GM12891 (cell line): ENCODE measurements at regions not wholly inside any gene's neighbourhood (a gene's known extent, or its start where the extent isn't known, plus 50 kb on each side); places are given as distances from the start of the nearest gene placed in this dataset.

Source experiments
- DNase-seq: peaks from one replicate; pipeline ENCODE4 v3.0.0; 2011; ENCODE audit warnings: low spot score; ENCODE audit not compliant: insufficient read length
- FAIRE-seq: peaks from 2 replicates; lab custom pipeline; 2011; peaks lifted over from hg19 to GRCh38; lab: Jason Lieb, UNC
- PAX5 ChIP-seq: IDR thresholded peaks from 2 replicates; pipeline ENCODE4 v1.6.1; 2011; ENCODE audit warnings: low read length, moderate library complexity, mild to moderate bottlenecking; ENCODE audit not compliant: insufficient read depth, severe bottlenecking
- POLR2A ChIP-seq: IDR thresholded peaks from 2 replicates; pipeline ENCODE4 v1.6.1; 2011; ENCODE audit warnings: low read depth, low read length, control low read depth
- POLR2AphosphoS5 ChIP-seq: IDR thresholded peaks from 2 replicates; pipeline ENCODE4 v1.6.1; 2011; ENCODE audit warnings: low read depth, low read length, control low read depth
- POU2F2 ChIP-seq: IDR thresholded peaks from 2 replicates; pipeline ENCODE4 v1.6.1; 2011; ENCODE audit warnings: low read depth, mild to moderate bottlenecking, control low read depth, low read length, moderate library complexity
- SPI1 ChIP-seq: IDR thresholded peaks from 2 replicates; pipeline ENCODE4 v1.6.1; 2011; ENCODE audit warnings: low read depth, low read length, control low read depth
- TAF1 ChIP-seq: IDR thresholded peaks from 2 replicates; pipeline ENCODE4 v1.6.1; 2011; ENCODE audit warnings: low read depth, low read length, control low read depth

DNA sequence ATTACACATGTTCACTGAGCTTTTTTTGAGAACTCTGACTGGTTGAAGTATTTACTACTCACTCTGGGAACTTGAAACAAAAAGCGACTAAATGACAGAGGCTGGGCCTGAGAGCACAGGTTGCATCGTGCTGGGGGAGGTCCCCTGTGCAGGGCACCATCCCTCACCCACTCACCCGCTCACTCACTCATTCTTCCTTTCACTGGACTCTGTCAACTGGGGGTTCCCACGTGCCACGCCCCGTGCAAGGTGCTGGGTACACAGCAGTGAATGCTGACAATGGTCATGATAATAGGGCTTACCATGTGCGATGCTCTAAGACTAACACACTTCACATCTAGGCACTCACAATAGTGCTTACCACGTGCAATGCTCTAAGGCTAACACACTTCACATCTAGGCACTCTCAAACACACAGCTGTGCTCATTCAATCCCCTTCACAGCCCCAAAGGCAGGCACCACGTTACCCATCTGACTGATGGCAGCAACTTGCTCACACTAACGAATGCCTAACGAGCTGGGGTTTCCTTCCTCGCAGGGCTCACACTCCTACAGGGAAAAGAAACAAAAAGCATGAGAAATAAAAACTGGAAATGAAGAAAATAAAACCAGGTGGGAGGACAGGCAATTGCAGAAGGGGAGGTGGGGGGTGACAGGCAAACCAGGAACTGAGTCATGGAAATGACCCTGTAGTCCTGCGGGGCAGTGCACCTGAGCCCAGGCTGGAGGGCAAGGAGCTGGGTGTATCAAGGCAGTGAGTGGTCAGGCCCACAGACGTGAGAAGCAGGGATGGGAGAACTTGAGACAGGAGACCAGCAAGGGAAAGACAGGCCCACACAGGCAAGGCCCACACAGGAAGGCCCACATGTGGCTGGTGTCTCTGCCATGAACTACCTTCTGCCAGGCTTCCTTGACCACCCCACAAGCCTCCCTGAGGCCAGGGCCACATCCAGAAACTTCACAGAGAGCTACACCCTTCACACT lies 147.0 kb upstream of the FAM20C start:
- DNase-seq (no peak), FAIRE-seq (no peak)
- TF ChIP-seq TAF1 (no peak), SPI1 (no peak), POU2F2 (no peak), PAX5 (no peak), POLR2AphosphoS5 (no peak), POLR2A (no peak)

- DNase-seq (no peak), FAIRE-seq (no peak)
- TF ChIP-seq TAF1 = no peak
- TF ChIP-seq PAX5 = no peak
- TF ChIP-seq POLR2A = no peak
- TF ChIP-seq SPI1 = no peak
- TF ChIP-seq POU2F2 = no peak
- no peak for TF ChIP-seq POLR2AphosphoS5
Observed at GRCh38 chr7:46123-46829, 146.1 kb upstream of the FAM20C start.

- TF ChIP-seq TAF1 (no peak), POLR2A (no peak), POU2F2 (no peak), POLR2AphosphoS5 (no peak), PAX5 (no peak), SPI1 (no peak)
- no peak for FAIRE-seq
Observed at GRCh38 chr7:46830-47140, 145.6 kb upstream of the FAM20C start.

DNA sequence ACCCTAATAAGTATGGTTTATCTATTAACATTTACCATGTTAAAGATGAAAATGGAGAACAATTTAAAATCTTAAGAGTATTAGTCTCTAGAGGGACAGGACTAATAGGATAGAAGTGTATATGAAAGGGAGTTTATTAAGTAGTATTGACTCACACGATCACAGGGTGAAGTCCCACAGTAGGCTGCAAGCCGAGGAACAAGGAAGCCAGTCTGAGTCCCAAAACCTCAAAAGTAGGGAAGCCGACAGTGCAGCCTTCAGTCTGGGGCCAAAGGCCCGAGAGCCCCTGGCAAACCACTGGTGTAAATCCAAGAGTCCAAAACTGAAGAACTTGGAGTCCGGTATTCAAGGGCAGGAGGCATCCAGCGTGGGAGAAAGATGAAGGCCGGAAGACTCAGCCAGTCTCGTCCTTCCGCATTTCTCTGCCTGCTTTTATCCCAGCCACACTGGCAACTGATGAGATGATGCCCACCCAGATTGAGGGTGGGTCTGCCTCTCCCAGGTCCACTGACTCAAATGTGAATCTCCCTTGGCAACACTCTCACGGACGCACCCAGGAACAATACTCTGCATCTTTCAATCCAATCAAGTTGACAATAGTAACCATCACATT lies 140.8 kb upstream of the FAM20C start:
- TF ChIP-seq TAF1 (no peak), POLR2AphosphoS5 (no peak), POU2F2 (no peak), POLR2A (no peak), PAX5 (no peak), SPI1 (no peak)
- DNase-seq (no peak), FAIRE-seq (no peak)

More at GRCh38 chr7:46830-47140, 145.6 kb upstream of the FAM20C start:
- no peak for DNase-seq

DNA sequence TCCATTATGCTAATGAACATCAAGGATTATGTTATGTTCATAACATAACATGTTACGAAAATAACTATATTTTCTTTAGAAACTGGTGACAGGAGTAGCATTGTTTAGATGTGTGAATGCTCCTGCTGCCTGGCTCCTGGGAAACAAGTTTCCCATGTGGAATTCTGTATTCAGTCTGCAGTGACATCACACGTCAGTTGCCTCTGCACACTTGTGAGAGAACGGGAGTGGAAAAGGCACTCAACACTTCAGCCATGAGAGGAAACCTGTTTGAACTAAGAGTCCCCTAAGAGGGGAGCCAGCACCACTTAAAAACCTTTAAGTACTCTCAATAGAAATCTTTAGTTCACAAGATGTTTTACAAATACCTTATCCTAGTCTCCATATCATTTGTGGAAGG lies 140.3 kb upstream of the FAM20C start:
- FAIRE-seq = no peak
- DNase-seq = no peak
- no peak for TF ChIP-seq PAX5
- TF ChIP-seq POLR2AphosphoS5 = no peak
- no peak for TF ChIP-seq POU2F2
- TF ChIP-seq SPI1 = no peak

GRCh38 chr7:53531-53930 lies 138.8 kb upstream of the FAM20C start:
- FAIRE-seq = no peak

DNA sequence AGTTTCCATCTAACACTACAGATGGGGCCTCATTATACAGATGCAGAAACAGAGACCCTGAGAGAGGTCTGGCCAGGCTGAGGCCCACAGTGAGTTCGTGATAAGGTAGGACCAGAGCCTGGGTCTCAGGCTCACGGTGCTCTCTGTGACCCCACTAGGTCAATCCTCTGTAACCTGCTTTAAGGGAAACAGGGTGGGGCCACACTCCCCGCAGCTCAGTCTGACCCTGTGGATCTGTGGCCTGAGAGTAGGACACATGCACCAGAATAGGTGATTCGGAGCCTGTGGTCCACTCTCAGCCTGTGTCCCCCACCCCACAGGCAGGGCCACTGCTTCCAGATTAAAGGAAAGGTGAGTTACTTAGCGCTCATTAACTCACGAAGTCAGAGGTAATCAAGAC lies 137.8 kb upstream of the FAM20C start:
- no peak for DNase-seq
- no peak for FAIRE-seq
- TF ChIP-seq TAF1 = no peak
- TF ChIP-seq POLR2A = no peak
- TF ChIP-seq POU2F2 = no peak
- no peak for TF ChIP-seq SPI1
- no peak for TF ChIP-seq PAX5
- TF ChIP-seq POLR2AphosphoS5 = no peak

More at GRCh38 chr7:53531-53930, 138.8 kb upstream of the FAM20C start:
- DNase-seq = no peak
- no peak for TF ChIP-seq POLR2A
- TF ChIP-seq POLR2AphosphoS5 = no peak
- TF ChIP-seq TAF1 = no peak
- TF ChIP-seq SPI1 = no peak
- no peak for TF ChIP-seq PAX5
- no peak for TF ChIP-seq POU2F2

DNA sequence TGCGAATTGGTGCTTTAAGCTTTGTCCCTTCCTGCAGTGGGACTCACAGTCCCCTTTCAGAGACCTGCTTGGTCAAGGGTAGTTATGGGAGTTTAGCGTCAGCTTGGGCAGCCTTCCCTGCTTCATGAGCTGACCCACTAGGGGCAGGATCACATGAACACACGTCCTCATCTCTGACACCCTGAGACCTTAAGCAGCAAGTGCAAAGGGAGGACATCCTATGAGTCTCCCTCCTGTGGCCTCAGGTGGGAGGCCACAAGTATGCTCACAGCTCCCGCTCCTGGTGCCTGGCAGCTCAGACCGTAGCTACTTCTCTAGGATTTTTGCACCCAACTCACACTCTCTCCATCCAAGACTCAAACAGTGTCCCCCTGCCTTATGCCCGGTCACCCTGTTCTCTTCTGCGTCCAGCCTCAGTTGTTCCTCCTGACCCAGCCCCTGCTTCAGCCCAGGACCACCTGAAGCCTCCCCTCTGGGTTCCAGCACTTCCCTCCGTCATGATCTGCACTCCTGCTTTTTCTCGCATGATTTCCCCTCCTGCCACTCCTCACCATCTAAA lies 136.6 kb upstream of the FAM20C start:
- no peak for FAIRE-seq
- no peak for DNase-seq

DNA sequence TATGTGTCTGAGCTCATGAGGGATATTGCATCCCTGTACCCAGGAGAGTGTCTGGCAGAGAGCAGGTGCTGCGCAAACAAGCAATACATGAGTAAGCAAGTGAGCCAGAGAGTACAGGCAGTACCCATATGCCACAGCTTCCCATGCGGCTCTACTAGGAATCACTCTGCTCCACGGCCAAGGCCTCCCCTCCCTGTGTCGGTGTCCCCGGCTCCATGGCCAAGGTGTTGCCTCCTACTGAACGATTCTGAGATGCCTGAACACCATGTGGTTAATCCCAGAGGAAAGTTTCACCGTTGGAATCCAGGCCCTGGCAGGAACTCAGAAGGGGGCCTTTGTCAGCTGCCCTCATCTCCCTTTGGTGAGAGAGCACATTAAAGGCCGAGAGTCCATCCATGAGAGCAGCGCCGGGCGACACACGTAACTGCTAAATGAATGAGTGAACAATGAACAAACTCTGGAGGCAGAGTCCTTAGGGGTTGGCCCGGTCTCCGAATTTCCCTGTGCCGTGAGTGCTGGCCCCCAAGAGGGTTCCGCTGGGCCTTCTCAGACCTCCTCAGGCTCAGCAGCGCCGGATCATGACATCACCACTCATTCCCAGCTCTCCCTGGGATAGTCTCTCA lies 136.0 kb upstream of the FAM20C start:
- TF ChIP-seq SPI1 (no peak), TAF1 (no peak), POLR2A (no peak), POU2F2 (no peak), POLR2AphosphoS5 (no peak), PAX5 (no peak)
- FAIRE-seq = no peak
- DNase-seq = no peak

More for the DNA sequence above, 136.6 kb upstream of the FAM20C start:
- TF ChIP-seq POLR2A = no peak
- no peak for TF ChIP-seq PAX5
- TF ChIP-seq POU2F2 = no peak
- no peak for TF ChIP-seq SPI1
- no peak for TF ChIP-seq TAF1
- no peak for TF ChIP-seq POLR2AphosphoS5
